K562 (cell line): ENCODE measurements at regions not wholly inside any gene's neighbourhood (a gene's known extent, or its start where the extent isn't known, plus 50 kb on each side); places are given as distances from the start of the nearest gene placed in this dataset.
"Not testable (repeated sequence)": the region's sequence is repeated elsewhere in the genome, so short reads cannot be mapped to it uniquely, and the experiment has no call there.

Source experiments
- ATAC-seq: fragments of 200-7000 bp; cut with Tn5 transposase; 3 replicates; pipeline ENCODE4 v1.9.1; 2020; ENCODE audit warnings: moderate library complexity
- BruUV-seq: library from RNA; stranded (reverse); fragments of 400-500 nt; replicated peaks from 2 replicates; lab custom pipeline; 2021; lab: Mats Ljungman, UMichigan
- CTCF ChIA-PET: fragments of 300-600 bp; formaldehyde crosslinking; extraction: SDS; loops from one replicate; lab custom pipeline; 2021; ENCODE audit warnings: low intra/inter-chr PET ratio; lab: Yijun Ruan, JAX
- POLR2A ChIA-PET: fragments of 300-600, 350-650 bp; sonication (Branson Sonifier 250); formaldehyde crosslinking; extraction: SDS; loops from one replicate; lab custom pipeline; 2021; ENCODE audit warnings: antibody characterized with exemption, inconsistent platforms; lab: Yijun Ruan, JAX
- DNase-seq, 4 experiments: peaks; one replicate each; pipeline versions ENCODE4 v3.0.0 to v3.0.0-alpha.2; 2011 to 2018; ENCODE audit warnings: low spot score in 3 of 4, mixed read lengths in 3 of 4; ENCODE audit errors: extremely low read depth in 1 of 4
- FAIRE-seq: peaks from 2 replicates; lab custom pipeline; 2011; peaks lifted over from hg19 to GRCh38; lab: Jason Lieb, UNC
- H2AFZ ChIP-seq: 2 replicates; pipeline ENCODE4 v1.6.0; 2011; ENCODE audit warnings: low read depth, low read length, control low read depth, inconsistent platforms
- H3K27ac ChIP-seq: fragments of 200-600 bp; 3 replicates; pipeline ENCODE4 v1.8.0; 2011; ENCODE audit warnings: low read depth, mild to moderate bottlenecking, control low read depth, inconsistent platforms, low read length, moderate library complexity, mixed read lengths; ENCODE audit errors: extremely low read depth
- H3K27me3 ChIP-seq, 2 experiments: fragments of 300-600 bp in 1 of 2; 2 replicates in 1 of 2; 3 replicates in 1 of 2; pipeline versions ENCODE4 v1.6.0 to v1.8.0; 2011; ENCODE audit warnings: inconsistent platforms in 2 of 2, low read length in 2 of 2, mild to moderate bottlenecking in 1 of 2, mixed read lengths in 1 of 2, moderate library complexity in 1 of 2; ENCODE audit not compliant: control insufficient read depth in 2 of 2, insufficient read depth in 2 of 2
- H3K36me3 ChIP-seq: fragments of 300-600 bp; 3 replicates; pipeline ENCODE4 v1.8.0; 2011; ENCODE audit warnings: mild to moderate bottlenecking, low read length, inconsistent platforms; ENCODE audit not compliant: control insufficient read depth, insufficient read depth
- H3K4me1 ChIP-seq, 2 experiments: fragments of 200-600 bp in 1 of 2; replicated peaks in 1 of 2; 2 replicates in 1 of 2; 3 replicates in 1 of 2; pipeline versions ENCODE4 v1.5.1 to v1.8.0; 2011; ENCODE audit warnings: inconsistent platforms in 2 of 2, low read length in 2 of 2, mild to moderate bottlenecking in 1 of 2, mixed read lengths in 1 of 2, moderate library complexity in 1 of 2; ENCODE audit not compliant: control insufficient read depth in 2 of 2, insufficient read depth in 2 of 2
- H3K4me2 ChIP-seq: 2 replicates; pipeline ENCODE4 v1.6.1; 2011; ENCODE audit warnings: low read length, control low read depth, inconsistent platforms, mixed read lengths; ENCODE audit not compliant: insufficient read depth
- H3K4me3 ChIP-seq: fragments of 200-600 bp; sonication (generic), shearing (Covaris generic); 2 replicates; pipeline ENCODE4 v1.5.1; 2016; ENCODE audit warnings: control low read depth, inconsistent platforms
- H3K79me2 ChIP-seq: fragments of 200-600 bp; 3 replicates; pipeline ENCODE4 v1.8.0; 2011; ENCODE audit warnings: low read length, inconsistent platforms; ENCODE audit not compliant: control insufficient read depth, insufficient read depth
- H3K9ac ChIP-seq, 2 experiments: 2 replicates each; pipeline versions ENCODE4 v1.6.0 to v1.6.1; 2011; ENCODE audit warnings: low read depth in 2 of 2, low read length in 2 of 2, control low read depth in 1 of 2, inconsistent platforms in 1 of 2, mild to moderate bottlenecking in 1 of 2, mixed read lengths in 1 of 2; ENCODE audit not compliant: insufficient read depth in 1 of 2
- H3K9me1 ChIP-seq: one replicate; pipeline ENCODE4 v1.6.0; 2011; ENCODE audit warnings: inconsistent platforms, mild to moderate bottlenecking, low read length, moderate library complexity; ENCODE audit not compliant: control insufficient read depth, insufficient read depth
- H3K9me3 ChIP-seq: replicated peaks from 2 replicates; pipeline ENCODE4 v1.5.1; 2011; ENCODE audit warnings: low read depth, low read length, inconsistent platforms; ENCODE audit not compliant: control insufficient read depth, insufficient read depth
- H4K20me1 ChIP-seq: replicated peaks from 2 replicates; pipeline ENCODE4 v1.6.1; 2011; ENCODE audit warnings: low read length, inconsistent platforms, mixed read lengths; ENCODE audit not compliant: control insufficient read depth, insufficient read depth
- SRSF7 ChIP-seq: fragments of 200-400 bp; formaldehyde crosslinking; optimal IDR thresholded peaks from 2 replicates; pipeline ENCODE3; 2017; ENCODE audit warnings: mild to moderate bottlenecking, low read depth, low read length
- UBTF ChIP-seq, 2 experiments: IDR thresholded peaks; 2 replicates each; pipeline ENCODE4 v1.6.1; 2012; ENCODE audit warnings: improper control_type of control experiment in 2 of 2, low read depth in 2 of 2, low read length in 2 of 2, borderline replicate concordance in 1 of 2
- ZBTB11 ChIP-seq, 3 experiments: fragments of 200-800 bp in 1 of 3; fragments of 250-450 bp in 1 of 3; fragments of 450-650 bp in 1 of 3; sonication (Bioruptor Pico) in 1 of 3; sonication (Bioruptor generic) in 1 of 3; formaldehyde crosslinking in 1 of 3; IDR thresholded peaks; 2 replicates each; pipeline versions ENCODE4 v1.6.1 to v1.8.0; 2016 to 2022; ENCODE audit warnings: mild to moderate bottlenecking in 2 of 3, missing genetic modification characterization in 2 of 3, missing compliant biosample characterization in 1 of 3, moderate library complexity in 1 of 3
- ZNF143 ChIP-seq: sonication (generic); formaldehyde crosslinking; IDR thresholded peaks from 2 replicates; pipeline ENCODE4 v1.9.0; 2022; ENCODE audit warnings: mild to moderate bottlenecking, missing genetic modification reagents
- ZNF354B ChIP-seq: fragments of 250-450 bp; sonication (Bioruptor Pico); IDR thresholded peaks from 2 replicates; pipeline ENCODE4 v1.4.0; 2020
- ZNF407 ChIP-seq: fragments of 450-650 bp; IDR thresholded peaks from 2 replicates; pipeline ENCODE4 v1.6.1; 2016; ENCODE audit warnings: low read depth
- WGBS: fragments of 100-300 bp; shearing (Covaris generic); methylation state at CpG from one replicate; pipeline ENCODE4 v1.1.6; 2016; ENCODE audit warnings: low coverage, mixed read lengths; ENCODE audit not compliant: insufficient coverage; ENCODE audit errors: missing lambda C conversion rate; 5-methylcytosine and 5-hydroxymethylcytosine counted together
- in situ Hi-C: fragments of 300-500 bp; cut with MboI; formaldehyde crosslinking; loops from 4 replicates; pipeline ENCODE4 v1.15.0; 2018; ENCODE audit warnings: inconsistent platforms, mixed read lengths
- intact Hi-C: fragments of 100-400 bp; cut with micrococcal nuclease; formaldehyde crosslinking; loops from 2 replicates; pipeline ENCODE4 v1.14.2; 2022

- no peak for TF ChIP-seq ZNF407
- TF ChIP-seq ZBTB11 (CRISPR knock-in tag; IDR thresholded peaks at IDR 0.05): no peak
- no peak for TF ChIP-seq SRSF7
- TF ChIP-seq UBTF (IDR thresholded peaks at IDR 0.05; ENCODE audit: borderline replicate concordance in 1 of 2, low read depth in 2 of 2, low read length in 2 of 2): no peak
- no peak for TF ChIP-seq ZNF143
- no peak for TF ChIP-seq ZNF354B
Observed at GRCh38 chrX:129086802-129087201, 436.5 kb downstream of the SMARCA1 start (continued).

GRCh38 chrX:129084291-129084690, 439.0 kb downstream of the SMARCA1 start:
- intact Hi-C loops, H4K20me1 ChIP-seq, H3K27me3 ChIP-seq, H3K4me1 ChIP-seq, H3K9ac ChIP-seq, H3K4me2 ChIP-seq, ATAC-seq, H3K9me3 ChIP-seq, H3K9me1 ChIP-seq, H3K4me3 ChIP-seq, H3K27ac ChIP-seq, BruUV-seq, H2AFZ ChIP-seq, POLR2A ChIA-PET, H3K36me3 ChIP-seq, DNase-seq, CTCF ChIA-PET, H3K79me2 ChIP-seq, FAIRE-seq, in situ Hi-C loops: not testable (repeated sequence)
- WGBS: 0% methylated on average over 3 of the region's 3 CpGs
